GM21825 (cell line): ENCODE measurements at regions not wholly inside any gene's neighbourhood (a gene's known extent, or its start where the extent isn't known, plus 50 kb on each side); places are given as distances from the start of the nearest gene placed in this dataset.

ENCODE experiments used
- ATAC-seq: cut with Tn5 transposase; IDR thresholded peaks from one replicate; pipeline ENCODE4 v1.9.1; 2021; ENCODE audit warnings: mild to moderate bottlenecking, moderate library complexity; ENCODE audit not compliant: unreplicated experiment

DNA sequence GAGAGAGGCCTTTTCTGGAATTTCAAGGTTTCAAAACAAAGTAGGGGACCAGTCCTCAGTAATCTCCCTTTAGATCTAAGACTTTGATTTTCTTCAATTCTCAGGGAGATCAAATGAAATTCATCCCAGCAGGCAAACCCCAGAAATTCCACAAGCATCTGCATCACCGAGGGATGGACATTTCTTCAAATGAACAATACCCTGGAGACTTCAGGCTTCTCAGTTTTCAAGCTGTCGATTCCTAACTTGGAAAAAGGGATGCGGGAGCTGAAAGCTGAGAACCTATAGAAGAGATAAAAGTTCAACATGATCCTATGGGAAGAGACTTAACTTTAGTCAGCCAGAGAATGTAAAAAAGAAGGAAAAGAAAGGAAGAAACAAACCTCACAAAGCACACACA, 296.9 kb upstream of the CDH5 start:
- ATAC-seq = no peak

DNA sequence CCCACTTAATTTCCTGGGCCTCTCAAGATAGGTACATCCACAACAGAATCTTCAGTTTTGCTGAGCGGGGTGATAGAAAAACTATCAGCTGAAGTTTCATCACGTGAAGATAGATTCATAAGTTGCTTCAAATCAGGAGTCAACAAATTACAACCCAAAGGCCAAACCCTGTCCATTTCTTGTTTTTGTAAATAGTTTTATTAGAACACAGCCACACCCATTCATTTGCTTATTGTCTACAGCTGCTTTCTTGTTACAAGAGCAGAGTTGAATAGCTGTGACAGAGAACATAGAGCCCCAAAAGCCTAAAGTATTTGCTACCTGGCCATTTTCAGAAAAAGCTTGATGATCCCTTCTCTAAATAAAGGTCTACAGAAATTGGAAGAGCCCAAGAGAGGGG, 300.1 kb upstream of the CDH5 start:
- no peak for ATAC-seq

DNA sequence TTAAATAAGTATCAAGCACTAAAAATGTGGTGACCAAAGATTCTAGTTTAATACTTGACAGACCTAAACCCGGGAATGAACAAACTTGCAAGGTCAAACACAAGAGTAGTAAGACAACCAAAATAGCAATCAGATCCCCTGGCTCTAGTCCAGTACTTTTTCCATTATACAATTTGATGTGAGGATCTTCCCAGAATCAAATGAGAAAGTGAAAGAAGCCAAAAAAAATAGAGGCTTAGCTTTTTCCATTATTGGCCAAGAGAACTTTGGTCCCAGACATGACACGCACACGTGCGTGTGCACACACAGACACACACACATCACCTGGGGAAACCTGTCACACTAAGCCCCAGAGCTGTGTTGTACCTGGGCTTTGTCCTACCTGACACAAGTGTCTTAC, 300.6 kb upstream of the CDH5 start:
- ATAC-seq = no peak

DNA sequence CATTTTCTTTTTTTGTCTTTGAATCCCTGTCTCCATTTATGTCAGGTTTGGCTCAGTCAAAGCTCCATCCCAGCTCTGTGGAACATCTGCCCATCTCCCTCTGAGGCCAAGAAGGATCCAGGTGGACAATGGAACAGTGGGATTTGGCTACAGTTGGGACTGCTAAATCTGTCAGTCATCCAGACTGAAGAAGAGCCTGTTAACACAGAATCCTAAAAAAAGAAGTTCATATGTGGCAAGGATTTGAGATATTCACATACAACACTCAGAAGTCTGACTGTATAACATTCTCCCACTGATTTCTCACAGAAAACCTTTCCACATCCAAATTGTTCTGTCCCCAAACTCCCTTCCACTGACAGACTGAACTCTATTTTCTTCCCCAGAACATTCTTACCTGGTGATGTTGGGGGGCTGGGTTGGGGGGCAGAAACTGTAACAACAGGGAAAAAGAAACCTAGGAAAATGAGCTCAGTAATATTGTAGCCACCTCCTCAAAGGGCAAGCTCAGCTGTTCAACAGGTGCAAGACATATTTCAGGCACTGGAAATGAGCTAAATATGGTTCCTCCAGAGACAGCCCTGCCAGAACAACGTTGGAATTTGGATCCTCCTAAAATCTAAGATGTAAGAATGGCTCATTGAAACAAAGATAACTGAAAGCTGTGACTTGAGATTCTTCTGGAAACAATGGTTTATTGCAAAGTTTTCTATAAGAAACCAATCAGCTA, 301.5 kb upstream of the CDH5 start:
- ATAC-seq = no peak

DNA sequence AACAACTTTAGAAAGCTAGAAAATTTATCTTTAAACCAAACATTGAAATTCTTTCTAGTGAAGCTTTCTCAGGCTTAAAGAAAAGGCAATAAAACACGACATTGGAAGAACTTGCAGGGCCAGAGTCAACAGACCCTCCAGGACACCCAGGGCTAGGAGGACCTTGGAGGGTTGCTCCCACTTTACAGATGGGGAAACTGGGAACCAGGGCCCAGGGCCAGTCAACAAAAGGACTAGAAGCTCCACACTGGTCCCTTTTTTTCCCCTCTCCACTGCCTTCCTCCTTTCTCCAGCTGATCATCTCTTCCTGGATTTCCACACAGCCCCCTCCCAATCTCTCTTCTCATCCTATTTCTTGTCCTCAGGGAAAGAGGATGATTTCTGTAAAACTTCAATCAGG, 307.7 kb upstream of the CDH5 start:
- no peak for ATAC-seq

DNA sequence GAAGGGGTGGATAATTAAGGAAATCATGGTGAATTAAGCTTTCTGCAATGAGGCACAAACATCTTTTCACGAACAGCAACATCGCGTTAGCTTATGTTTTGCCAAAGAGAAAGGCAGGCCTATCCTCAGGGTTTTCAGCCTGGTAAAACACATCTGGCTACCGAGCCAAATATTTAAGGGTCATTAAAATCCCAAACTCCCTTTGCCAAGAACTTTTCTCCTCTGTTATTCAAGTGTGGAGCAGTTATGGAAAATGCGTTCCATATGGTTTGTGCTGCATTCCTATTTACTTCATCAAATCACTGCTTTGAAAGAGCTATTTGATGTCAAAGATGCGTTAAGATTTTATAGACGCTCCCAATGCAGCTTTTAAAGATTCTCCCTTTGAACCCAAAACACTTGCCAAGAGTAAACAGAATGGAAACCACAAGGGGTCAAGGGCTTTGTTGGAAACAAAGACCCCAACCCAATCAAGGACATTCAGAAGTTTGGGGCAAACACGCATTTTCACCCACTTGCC, 308.3 kb upstream of the CDH5 start:
- ATAC-seq = no peak

DNA sequence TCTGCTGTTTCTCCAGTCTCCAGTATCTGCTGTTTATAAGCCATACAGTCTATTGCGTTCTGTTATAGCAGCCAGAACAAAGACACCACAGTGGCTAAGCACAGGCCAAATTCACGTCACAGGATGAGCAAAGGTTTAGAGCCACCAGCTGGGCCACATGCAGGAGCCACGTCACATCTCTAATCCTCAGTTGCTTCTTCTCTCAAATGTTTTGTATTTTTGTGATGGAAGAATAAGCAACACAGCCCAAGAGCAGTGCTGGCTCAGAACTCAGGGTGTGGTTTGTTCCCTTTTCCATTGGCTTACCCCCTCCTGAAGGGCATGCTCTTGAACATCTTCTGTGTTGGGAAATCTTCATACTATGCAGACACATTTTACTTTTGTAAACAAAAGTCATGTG, 309.4 kb upstream of the CDH5 start:
- no peak for ATAC-seq

DNA sequence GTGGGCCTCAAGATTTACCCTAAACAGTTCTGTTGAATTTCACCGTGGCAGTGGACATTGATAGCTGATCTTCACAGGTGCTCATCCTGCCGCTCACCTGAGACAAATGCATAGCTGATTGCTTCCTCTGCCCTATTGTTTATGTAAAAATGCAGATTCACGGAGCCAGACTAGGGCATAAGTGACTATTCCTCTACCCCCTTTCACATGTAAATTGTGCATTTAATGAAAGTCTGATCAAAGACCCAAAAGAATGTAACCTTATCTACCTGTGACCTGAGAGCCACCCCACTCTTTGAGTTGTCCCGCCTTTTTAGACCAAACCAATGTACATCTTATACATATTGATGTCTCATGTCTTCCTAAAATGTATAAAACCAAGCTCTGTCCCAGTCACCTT, 312.4 kb upstream of the CDH5 start:
- ATAC-seq = no peak

DNA sequence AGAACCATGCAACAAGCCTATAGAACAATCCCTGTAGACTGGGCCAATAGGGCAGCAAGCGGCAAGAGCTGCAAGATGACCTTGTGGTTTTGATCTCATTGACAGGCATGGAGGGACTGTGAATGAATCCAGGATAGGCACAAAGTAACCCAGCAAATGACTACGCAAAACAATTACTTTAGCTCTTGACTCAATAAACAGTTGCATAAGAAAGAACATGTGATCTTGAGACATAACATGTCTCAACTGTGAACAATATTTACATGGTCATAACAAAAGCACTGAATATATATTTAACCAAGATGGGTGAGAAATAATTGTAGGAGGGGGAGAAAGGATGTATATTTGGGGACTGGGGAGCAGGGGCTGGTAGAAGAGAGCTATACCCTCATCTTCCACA, 313.7 kb upstream of the CDH5 start:
- ATAC-seq = no peak

DNA sequence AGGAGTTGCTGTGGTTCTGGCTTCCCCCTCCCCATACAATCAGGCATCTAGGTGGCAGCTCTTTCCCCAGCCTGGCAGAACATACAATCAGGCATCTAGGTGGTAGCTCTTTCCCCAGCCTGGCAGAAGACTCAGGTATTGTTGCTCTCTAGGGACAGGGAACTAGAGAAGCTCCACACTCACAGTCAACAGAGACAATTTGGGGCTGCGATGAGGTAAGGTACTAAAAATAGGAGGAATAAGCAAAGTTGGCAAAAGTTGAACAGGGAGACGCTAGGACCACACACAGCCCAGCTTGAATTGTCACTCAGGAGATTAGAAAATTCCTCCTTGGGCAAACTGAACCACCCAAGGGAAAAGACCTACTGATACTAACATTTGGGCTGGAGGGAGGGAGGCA, 315.5 kb upstream of the CDH5 start:
- ATAC-seq = no peak

DNA sequence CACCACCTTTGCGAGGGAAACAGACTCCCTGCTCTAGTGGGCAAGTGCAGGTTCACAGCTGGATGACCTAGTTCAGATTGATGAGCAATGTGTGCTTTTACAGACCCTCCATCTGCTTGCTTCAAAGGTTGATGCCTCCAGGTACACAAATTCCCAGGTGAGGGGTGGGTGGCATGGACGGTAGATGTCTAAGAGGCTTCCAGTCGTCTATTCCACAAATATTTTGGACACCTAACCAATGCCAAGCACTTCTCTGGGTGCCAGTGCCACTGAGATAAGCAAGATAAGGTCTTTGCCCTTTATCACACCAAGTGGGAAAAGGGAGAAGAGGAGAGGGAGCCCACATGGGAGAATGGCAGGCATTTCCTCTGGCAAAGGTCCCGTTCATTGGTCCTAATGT, 316.6 kb upstream of the CDH5 start:
- no peak for ATAC-seq

DNA sequence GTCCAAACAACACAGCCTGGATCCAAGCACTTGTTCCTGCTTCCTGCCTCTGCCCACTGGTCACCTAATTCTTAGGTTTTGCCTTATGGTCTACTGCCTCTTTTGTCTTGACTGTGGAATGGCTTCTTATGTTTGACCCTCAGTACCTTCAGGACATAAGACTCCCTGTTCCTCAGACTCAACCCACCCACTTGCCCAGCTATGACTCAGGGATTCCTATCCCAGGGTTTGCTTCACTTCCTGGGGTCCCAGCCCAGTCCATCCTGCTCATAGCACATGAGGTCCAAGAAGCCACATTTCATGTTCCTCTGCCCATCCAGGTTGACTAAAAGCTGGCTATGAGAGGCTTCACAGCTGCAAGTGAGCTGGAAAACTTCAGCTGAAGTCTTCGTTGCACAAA, 320.9 kb upstream of the CDH5 start:
- no peak for ATAC-seq

DNA sequence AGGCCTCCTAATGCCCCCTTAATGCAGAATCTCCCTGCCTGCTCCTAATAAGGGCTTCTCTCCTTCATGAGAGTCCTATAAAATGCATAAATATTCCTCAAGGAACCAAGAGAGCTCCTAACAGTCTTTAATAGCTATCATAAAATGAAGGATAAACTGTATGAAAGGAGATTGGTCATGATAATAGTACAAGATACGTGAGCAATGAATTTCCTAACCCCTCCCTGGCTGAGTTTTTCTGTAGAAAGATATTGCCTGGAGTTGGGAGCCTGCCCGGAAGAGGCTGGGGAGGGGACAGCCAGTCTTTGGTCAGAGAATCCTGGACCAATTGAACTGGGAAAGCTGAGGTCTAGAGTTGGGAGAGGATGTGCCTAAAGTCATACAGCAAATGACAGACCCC, 321.9 kb upstream of the CDH5 start:
- ATAC-seq = no peak

DNA sequence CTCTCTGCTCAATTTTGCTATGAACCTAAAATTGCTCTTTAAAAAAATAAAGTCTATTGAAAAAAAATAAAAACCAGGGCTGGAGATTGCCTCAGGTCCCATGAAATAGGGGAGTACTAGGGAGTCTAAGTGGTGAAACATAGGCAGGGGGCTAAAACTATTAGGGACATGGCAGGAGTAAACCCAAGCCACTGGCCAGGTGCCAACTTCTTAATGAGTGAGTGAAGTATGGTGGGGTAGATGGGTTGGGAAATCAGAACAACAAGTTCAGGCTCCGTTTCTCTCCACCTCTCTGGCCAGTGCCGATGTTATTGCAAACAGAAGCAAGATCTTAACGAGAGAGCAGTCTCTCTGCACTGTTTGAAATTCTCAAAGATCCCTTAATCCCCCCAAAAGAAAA, 322.4 kb upstream of the CDH5 start:
- ATAC-seq = no peak

DNA sequence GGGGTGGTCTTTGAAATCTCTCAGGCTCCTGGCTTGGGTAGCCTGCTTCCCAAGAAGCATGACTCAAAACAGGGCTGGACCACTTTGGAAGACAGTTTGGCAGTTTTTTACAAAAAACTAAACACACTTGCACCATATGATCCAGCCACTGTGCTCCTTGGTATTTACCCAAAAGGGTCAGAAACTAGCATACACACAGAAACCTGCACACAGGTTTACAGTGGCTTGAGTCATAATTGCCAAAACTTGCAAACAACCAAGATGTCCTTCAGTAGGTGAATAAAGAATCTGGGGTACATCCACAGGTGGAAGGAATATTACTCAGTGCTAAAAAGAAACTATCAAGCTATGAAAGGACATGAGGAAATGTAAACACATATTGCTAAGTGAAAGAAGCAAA, 323.2 kb upstream of the CDH5 start:
- ATAC-seq = no peak

DNA sequence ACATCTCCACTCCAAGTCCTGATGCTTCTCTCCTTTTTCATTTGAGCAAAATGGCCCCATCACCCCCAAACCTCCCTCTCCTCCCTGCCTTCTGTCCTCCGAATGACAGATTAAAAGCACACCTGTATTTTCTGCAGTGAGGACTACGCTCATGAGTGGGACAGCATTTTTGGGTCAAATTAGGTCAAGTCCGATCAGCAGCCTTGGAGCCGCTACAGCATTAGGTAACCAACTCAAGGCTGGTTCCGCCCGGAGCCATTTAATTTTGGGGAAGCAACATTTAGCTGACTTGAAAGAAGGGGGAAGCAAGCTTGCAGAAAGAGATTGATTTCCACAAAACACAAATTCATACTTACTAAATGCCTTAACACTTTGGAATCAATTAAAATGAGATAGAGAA, 324.1 kb upstream of the CDH5 start:
- no peak for ATAC-seq

DNA sequence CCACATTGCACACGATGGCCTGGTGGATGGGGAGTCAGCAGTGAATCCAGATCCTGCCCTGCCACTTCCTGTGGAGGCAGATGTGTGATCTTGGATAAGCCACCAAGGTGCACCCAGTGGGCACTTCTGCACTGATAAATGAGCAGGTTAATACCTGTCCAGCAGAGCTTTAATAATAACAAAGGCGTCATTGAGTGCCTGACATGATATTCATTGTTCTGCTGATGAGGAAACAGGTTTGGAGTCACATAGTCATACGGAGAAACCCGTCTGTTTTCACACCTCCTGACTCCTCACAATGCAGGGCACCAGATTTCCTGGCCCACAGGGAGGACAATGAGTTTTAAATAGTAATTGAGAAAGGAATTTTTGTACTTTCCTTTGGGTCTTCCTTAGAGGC, 324.6 kb upstream of the CDH5 start:
- ATAC-seq = no peak

DNA sequence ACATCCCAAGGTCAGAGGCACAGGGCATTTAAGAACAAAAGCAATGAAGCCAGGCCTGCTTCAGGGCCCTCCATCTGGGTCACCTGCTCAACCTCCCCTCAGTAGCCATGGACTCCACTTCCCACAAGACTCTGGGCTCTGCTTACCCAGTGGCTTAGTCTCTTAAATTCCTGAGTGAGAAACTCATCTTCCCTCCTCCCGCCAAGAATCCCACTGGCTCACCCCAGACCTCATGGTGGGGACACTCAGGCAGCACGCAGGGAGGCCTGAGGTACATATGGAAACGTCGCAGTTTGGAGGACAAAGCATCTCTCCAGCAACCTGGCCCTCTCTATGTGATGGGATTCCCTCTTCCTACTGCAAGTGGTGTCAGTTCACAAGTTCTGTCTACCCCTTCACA, 326.7 kb upstream of the CDH5 start:
- ATAC-seq = no peak

DNA sequence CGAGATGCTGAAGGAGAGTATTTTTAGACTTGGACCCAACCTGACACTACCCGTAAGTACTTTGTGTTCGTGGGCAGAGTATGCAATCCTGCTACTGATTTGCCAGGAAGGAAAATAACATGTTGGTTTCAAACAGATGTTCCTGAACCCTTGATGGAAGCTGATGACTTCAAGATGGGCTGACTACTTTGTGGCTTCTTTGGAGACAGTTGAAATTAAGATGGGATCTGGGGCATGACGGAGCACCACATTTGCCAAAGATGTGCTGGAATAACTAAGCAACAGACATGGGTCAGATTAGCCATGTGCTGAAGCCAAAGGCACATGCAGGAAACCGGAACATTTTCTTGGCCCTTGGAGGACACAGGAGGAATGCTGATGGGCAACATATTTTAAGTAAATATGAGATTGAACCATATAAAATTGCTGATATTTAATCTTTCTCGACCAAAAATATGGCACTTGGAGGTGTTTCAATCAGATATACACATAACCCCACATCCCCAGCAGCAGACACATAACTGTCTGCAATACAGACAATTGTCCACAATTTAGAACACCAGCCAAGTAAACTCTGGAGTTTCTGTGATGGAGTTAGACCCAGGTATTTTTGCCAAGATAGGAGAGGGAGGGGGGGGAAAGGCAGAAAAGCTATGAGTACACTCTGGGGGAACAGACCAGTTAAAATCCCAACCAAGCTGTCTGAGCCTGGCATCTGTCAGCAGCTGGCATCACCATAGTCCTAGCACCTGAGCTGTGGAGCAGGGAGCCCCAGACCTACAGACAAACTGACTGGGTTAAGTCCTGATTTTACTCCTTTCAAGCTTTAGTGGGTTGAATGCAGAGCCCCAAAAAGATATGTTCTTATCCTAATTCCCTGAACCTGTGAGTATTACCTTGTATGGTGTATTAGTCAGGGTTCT, 329.4 kb upstream of the CDH5 start:
- ATAC-seq = no peak

DNA sequence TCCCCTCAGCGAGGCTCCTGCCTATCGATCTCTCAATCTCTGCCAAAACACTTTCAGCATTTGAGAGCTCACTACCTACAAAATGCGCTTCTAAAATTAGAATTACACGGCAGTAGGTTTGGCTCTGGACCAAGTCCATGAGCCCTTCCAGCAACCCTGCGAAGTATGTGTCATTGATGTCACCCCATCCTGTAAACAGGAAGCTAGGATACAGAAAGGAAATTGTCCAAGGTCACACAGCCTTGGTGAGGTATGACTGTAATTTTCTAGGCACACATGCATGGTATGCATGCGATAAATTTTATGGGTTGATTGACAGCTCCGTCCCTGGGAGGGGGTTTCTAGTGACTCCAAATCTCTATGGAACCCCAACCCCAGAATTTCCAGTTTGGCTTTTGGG, 330.3 kb upstream of the CDH5 start:
- ATAC-seq = no peak

DNA sequence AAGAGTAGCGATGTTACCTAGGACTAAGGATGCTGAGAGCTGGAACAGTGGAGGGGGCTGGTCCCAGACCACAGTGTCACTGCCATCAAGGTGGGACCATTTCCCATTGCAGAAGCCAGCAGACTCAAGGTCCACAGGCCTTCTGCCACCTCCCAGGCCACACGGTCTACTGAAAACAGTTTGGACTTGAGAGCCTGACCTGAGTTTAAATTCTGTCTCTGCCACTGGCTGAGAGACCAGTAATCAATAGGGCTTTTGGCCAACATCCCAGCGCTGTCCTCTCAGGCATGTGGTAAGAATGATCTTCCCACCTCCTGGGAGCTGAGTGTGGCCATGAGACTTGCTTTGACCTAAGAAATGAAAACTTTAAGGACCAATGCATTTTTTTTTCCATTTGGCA, 331.4 kb upstream of the CDH5 start:
- no peak for ATAC-seq

DNA sequence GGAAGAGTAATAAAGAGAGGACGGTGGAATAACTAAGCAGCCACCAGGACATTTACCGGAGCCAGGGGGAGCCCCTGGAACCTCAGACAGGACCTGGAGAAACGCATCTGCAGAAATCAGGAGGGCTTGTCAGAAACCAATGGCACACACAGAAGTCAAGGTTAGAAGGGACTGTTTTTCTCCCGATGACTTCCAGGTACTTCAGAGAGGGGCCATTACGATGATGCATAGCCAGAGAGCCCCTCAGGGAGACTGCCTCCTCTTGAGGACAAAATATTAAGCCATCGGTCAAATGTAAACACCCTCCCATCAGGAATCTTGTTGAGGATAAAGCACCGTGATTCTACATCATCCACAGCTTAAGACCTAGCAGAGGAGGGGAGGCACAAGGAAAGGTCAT, 333.6 kb upstream of the CDH5 start:
- no peak for ATAC-seq
